Calu3 (cell line): ENCODE measurements at regions not wholly inside any gene's neighbourhood (a gene's known extent, or its start where the extent isn't known, plus 50 kb on each side); places are given as distances from the start of the nearest gene placed in this dataset.

Source experiments
- BruUV-seq: library from RNA; stranded (reverse); fragments of 400-500 nt; replicated peaks from 2 replicates; lab custom pipeline; 2021; lab: Mats Ljungman, UMichigan
- CTCF ChIA-PET: fragments of 300-600 bp; sonication (Branson Sonifier 250); formaldehyde crosslinking; loops from one replicate; lab custom pipeline; 2022; ENCODE audit warnings: antibody characterized with exemption; lab: Charles Lee
- DNase-seq: peaks from one replicate; pipeline ENCODE4 v3.0.0; 2022
- H3K27ac Mint-ChIP-seq: one replicate; pipeline ENCODE4 v1.8.0; 2022; ENCODE audit warnings: mixed read lengths; ENCODE audit not compliant: unreplicated experiment
- H3K27me3 Mint-ChIP-seq: one replicate; pipeline ENCODE4 v1.8.0; 2022; ENCODE audit warnings: mixed read lengths; ENCODE audit not compliant: unreplicated experiment
- H3K36me3 Mint-ChIP-seq: one replicate; pipeline ENCODE4 v1.8.0; 2022; ENCODE audit warnings: mild to moderate bottlenecking, moderate library complexity, mixed read lengths; ENCODE audit not compliant: insufficient read depth, unreplicated experiment
- H3K4me1 Mint-ChIP-seq: one replicate; pipeline ENCODE4 v1.8.0; 2022; ENCODE audit warnings: mild to moderate bottlenecking, low read depth, mixed read lengths; ENCODE audit not compliant: unreplicated experiment
- H3K4me3 Mint-ChIP-seq: one replicate; pipeline ENCODE4 v1.8.0; 2022; ENCODE audit warnings: mild to moderate bottlenecking, low read depth, moderate library complexity, mixed read lengths; ENCODE audit not compliant: unreplicated experiment
- H3K9me3 Mint-ChIP-seq: one replicate; pipeline ENCODE4 v1.8.0; 2022; ENCODE audit warnings: low read depth, mixed read lengths; ENCODE audit not compliant: unreplicated experiment
- intact Hi-C: fragments of 100-400 bp; cut with micrococcal nuclease; formaldehyde crosslinking; loops from one replicate; pipeline ENCODE4 v1.10.0; 2022; ENCODE audit not compliant: unreplicated experiment
- TF ChIP-seq, protein P1 (sequence below): fragments of 200-600 bp; IDR thresholded peaks from one replicate; pipeline ENCODE4 v1.8.0; 2022; ENCODE audit warnings: antibody characterized with exemption; ENCODE audit not compliant: unreplicated experiment

DNA sequence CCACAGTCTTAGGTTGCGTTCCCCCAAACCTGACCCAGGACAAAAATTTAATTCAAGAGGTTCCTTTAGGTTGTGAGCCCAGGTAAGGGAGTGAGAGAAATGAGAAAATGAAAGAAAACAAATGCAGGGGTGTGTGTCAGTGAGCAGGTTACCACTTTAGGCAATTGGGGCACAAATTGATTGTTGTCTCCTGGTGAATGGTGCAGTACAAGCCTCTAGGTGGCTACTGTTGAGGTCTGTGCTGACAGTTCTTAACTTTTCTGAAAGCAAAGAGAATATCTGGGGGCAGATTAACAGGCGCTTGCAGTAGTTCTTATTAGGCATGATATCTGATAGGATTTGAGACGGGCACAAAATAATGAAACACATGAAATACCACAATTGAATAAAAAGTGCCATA is 894.6 kb downstream of the FAM181B start:
- no peak for DNase-seq
- no peaks in the 10 kb centered on the region for H3K4me1 Mint-ChIP-seq
- CTCF ChIA-PET: no interaction called here
- no peaks in the 10 kb centered on the region for H3K27me3 Mint-ChIP-seq
- H3K9me3 Mint-ChIP-seq: peaks cover 10% of the 10 kb centered on the region
- H3K27ac Mint-ChIP-seq: no peak overlapping the region
- BruUV-seq: no TSS peak
- intact Hi-C loops: no loop called here
- H3K4me3 Mint-ChIP-seq: no peak overlapping the region
- TF ChIP-seq, protein P1, sequence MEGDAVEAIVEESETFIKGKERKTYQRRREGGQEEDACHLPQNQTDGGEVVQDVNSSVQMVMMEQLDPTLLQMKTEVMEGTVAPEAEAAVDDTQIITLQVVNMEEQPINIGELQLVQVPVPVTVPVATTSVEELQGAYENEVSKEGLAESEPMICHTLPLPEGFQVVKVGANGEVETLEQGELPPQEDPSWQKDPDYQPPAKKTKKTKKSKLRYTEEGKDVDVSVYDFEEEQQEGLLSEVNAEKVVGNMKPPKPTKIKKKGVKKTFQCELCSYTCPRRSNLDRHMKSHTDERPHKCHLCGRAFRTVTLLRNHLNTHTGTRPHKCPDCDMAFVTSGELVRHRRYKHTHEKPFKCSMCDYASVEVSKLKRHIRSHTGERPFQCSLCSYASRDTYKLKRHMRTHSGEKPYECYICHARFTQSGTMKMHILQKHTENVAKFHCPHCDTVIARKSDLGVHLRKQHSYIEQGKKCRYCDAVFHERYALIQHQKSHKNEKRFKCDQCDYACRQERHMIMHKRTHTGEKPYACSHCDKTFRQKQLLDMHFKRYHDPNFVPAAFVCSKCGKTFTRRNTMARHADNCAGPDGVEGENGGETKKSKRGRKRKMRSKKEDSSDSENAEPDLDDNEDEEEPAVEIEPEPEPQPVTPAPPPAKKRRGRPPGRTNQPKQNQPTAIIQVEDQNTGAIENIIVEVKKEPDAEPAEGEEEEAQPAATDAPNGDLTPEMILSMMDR: no peak
- H3K36me3 Mint-ChIP-seq: no peaks in the 10 kb centered on the region

DNA sequence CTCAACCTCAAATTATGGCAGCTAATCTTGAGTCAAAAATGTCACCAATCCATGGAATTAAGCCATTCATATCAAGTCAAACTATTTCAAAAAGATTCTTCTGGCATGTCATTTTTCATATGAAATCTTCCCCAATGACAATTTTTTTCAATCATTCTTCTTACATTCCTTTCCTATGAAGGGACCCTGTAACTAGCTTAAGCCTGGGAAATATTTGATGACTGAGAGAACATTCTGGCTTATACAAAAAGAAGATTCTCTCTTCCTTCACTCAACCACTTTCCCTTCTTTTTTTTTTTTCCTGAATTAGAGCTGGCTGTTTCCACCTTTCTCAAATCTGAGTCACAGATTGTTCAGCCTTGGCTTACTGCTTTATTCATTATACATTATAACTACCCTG is 903.7 kb downstream of the FAM181B start:
- no TSS peak for BruUV-seq
- no peaks in the 10 kb centered on the region for H3K36me3 Mint-ChIP-seq
- H3K27ac Mint-ChIP-seq: no peak overlapping the region
- no peak overlapping the region for H3K4me3 Mint-ChIP-seq
- TF ChIP-seq, protein P1: no peak
- no peaks in the 10 kb centered on the region for H3K4me1 Mint-ChIP-seq
- no peak for DNase-seq
- peaks cover 16% of the 10 kb centered on the region for H3K9me3 Mint-ChIP-seq
- CTCF ChIA-PET: no interaction called here
- intact Hi-C loops: no loop called here
- H3K27me3 Mint-ChIP-seq: no peaks in the 10 kb centered on the region

DNA sequence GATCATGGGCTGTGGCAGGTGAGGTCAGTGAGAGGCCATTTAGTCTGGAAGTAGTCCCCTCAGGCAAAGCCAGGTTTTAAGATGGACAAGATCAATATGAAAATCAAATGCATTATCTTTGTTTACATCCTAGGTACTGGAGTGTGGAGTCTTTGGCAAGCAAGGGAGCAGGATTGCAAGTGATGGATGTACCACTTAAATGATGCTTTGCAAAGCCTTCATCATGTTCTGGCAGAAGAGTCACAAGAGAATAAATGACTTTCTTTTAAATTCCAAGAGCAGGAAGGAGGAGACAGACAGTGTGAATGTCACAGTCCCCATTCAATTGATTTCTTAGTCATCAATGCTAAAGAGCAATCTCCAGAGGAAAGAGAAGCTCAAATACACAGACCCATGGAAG is 908.3 kb downstream of the FAM181B start:
- Mint-ChIP-seq H3K9me3 (peaks cover 15% of the 10 kb centered on the region), H3K27ac (no peak overlapping the region), H3K36me3 (no peaks in the 10 kb centered on the region), H3K4me1 (no peaks in the 10 kb centered on the region), H3K27me3 (no peaks in the 10 kb centered on the region), H3K4me3 (no peak overlapping the region)
- BruUV-seq: no TSS peak
- CTCF ChIA-PET: no interaction called here
- intact Hi-C loops: no loop called here
- DNase-seq: no peak
- TF ChIP-seq, protein P1: no peak

DNA sequence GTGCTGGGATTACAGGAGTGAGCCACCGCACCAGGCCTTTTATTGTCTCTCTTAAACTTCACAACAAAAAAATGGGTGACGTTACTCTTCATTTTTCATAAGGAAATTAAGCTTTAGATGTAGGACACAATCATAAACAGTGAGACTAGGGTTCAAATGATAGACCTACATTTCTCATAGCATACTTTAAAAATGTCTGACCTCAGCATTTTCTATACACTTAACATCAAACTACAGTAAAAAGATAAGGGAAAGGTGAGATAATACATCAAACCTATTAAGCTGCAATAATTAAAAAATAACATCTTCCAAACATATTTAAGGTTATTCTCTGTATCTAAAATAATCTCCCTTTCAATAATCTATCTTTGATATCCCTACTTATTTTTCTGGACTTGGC is 914.2 kb downstream of the FAM181B start:
- Mint-ChIP-seq H3K9me3 (peaks cover 12% of the 10 kb centered on the region), H3K27ac (no peak overlapping the region), H3K27me3 (no peaks in the 10 kb centered on the region), H3K4me1 (no peaks in the 10 kb centered on the region), H3K36me3 (no peaks in the 10 kb centered on the region), H3K4me3 (no peak overlapping the region)
- no TSS peak for BruUV-seq
- CTCF ChIA-PET: no interaction called here
- TF ChIP-seq, protein P1: no peak
- intact Hi-C loops: no loop called here
- no peak for DNase-seq

DNA sequence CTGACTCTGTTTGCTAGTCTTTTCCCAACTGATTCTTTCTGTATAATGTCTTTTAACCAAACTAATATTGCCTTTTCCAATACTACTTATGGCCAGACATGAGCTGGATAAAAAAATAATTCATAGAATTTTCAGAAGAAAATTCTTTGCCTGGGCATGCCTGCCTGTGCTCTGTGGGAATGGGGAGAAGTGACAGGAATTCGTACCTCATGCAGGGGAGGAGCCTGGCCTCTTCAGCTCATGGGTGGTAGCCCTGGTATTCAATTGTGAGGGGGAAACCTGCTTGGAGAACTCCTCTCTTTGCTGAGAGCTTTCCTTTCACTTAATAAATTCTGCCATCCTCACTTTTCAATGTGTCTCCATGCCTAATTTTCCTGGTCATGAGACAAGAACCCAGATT is 928.8 kb downstream of the FAM181B start:
- CTCF ChIA-PET: no interaction called here
- no peaks in the 10 kb centered on the region for H3K9me3 Mint-ChIP-seq
- H3K4me3 Mint-ChIP-seq: no peak overlapping the region
- BruUV-seq: no TSS peak
- H3K4me1 Mint-ChIP-seq: no peaks in the 10 kb centered on the region
- no peak for DNase-seq
- H3K27me3 Mint-ChIP-seq: no peaks in the 10 kb centered on the region
- TF ChIP-seq, protein P1: no peak
- H3K27ac Mint-ChIP-seq: no peak overlapping the region
- no peaks in the 10 kb centered on the region for H3K36me3 Mint-ChIP-seq
- intact Hi-C loops: no loop called here
